ENCODE measurements at regions not wholly inside any gene's neighbourhood (a gene's known extent, or its start where the extent isn't known, plus 50 kb on each side); places are given as distances from the start of the nearest gene placed in this dataset.

- Histone ChIP-seq H3K36me3 (ENCODE audit: control insufficient read depth in 2 of 2, insufficient read depth in 1 of 2, low read length in 2 of 2) (no peaks in the 10 kb centered on the region), H3K4me3 (ENCODE audit: low read depth, low read length) (no peak overlapping the region), H3K9me3 (ENCODE audit: control insufficient read depth, insufficient read depth, low read depth, low read length) (no peaks in the 10 kb centered on the region), H3K4me1 (ENCODE audit: control insufficient read depth, insufficient read depth, low read length) (no peaks in the 10 kb centered on the region), H3K27ac (ENCODE audit: extremely low read depth, low read depth, low read length) (no peak overlapping the region)
- POLR2A ChIA-PET: no interaction called here
- CTCF ChIA-PET: no interaction called here
- TF ChIP-seq, protein P1, sequence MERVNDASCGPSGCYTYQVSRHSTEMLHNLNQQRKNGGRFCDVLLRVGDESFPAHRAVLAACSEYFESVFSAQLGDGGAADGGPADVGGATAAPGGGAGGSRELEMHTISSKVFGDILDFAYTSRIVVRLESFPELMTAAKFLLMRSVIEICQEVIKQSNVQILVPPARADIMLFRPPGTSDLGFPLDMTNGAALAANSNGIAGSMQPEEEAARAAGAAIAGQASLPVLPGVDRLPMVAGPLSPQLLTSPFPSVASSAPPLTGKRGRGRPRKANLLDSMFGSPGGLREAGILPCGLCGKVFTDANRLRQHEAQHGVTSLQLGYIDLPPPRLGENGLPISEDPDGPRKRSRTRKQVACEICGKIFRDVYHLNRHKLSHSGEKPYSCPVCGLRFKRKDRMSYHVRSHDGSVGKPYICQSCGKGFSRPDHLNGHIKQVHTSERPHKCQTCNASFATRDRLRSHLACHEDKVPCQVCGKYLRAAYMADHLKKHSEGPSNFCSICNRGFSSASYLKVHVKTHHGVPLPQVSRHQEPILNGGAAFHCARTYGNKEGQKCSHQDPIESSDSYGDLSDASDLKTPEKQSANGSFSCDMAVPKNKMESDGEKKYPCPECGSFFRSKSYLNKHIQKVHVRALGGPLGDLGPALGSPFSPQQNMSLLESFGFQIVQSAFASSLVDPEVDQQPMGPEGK (tag by site-specific recombination; IDR thresholded peaks at IDR 0.05): no peak
These were observed 280.5 kb upstream of the VLDLR start for GRCh38 chr9:2341126-2341525.

- no peaks in the 10 kb centered on the region for H3K36me3 ChIP-seq (ENCODE audit: control insufficient read depth in 2 of 2, insufficient read depth in 1 of 2, low read length in 2 of 2)
- ChIA-PET POLR2A (no interaction called here), CTCF (no interaction called here)
- H3K9me3 ChIP-seq (ENCODE audit: control insufficient read depth, insufficient read depth, low read depth, low read length): no peaks in the 10 kb centered on the region
- TF ChIP-seq ZNF155 (tag by site-specific recombination; IDR thresholded peaks at IDR 0.05): no peak
- no peak for TF ChIP-seq ZNF555 (tag by site-specific recombination; conservative IDR thresholded peaks at IDR 0.05)
- TF ChIP-seq ZSCAN16 (tag by site-specific recombination; IDR thresholded peaks at IDR 0.05): no peak
- no peak for TF ChIP-seq ZNF169 (tag by site-specific recombination; IDR thresholded peaks at IDR 0.05)
- no peak for TF ChIP-seq ZNF510 (tag by site-specific recombination; IDR thresholded peaks at IDR 0.05; ENCODE audit: insufficient replicate concordance)
- TF ChIP-seq ZNF677 (tag by site-specific recombination; IDR thresholded peaks at IDR 0.05): no peak
- no peak for TF ChIP-seq ZNF350 (tag by site-specific recombination; IDR thresholded peaks at IDR 0.05)
- no peak for TF ChIP-seq ZNF114 (tag by site-specific recombination; IDR thresholded peaks at IDR 0.05)
- TF ChIP-seq ZNF624 (tag by site-specific recombination; IDR thresholded peaks at IDR 0.05): no peak
- no peak for TF ChIP-seq ZNF76 (tag by site-specific recombination; IDR thresholded peaks at IDR 0.05; ENCODE audit: borderline replicate concordance, low read depth)
- no peak for TF ChIP-seq ZNF211 (tag by site-specific recombination; IDR thresholded peaks at IDR 0.05; ENCODE audit: low read depth)
- TF ChIP-seq, protein P2, sequence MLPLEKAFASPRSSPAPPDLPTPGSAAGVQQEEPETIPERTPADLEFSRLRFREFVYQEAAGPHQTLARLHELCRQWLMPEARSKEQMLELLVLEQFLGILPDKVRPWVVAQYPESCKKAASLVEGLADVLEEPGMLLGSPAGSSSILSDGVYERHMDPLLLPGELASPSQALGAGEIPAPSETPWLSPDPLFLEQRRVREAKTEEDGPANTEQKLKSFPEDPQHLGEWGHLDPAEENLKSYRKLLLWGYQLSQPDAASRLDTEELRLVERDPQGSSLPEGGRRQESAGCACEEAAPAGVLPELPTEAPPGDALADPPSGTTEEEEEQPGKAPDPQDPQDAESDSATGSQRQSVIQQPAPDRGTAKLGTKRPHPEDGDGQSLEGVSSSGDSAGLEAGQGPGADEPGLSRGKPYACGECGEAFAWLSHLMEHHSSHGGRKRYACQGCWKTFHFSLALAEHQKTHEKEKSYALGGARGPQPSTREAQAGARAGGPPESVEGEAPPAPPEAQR (tag by site-specific recombination; IDR thresholded peaks at IDR 0.05): no peak
- no peak for TF ChIP-seq ZNF23 (tag by site-specific recombination; IDR thresholded peaks at IDR 0.05; ENCODE audit: borderline replicate concordance)
- TF ChIP-seq ZNF311 (tag by site-specific recombination; IDR thresholded peaks at IDR 0.05; ENCODE audit: borderline replicate concordance): no peak
- no peak for TF ChIP-seq ZNF704 (tag by site-specific recombination; IDR thresholded peaks at IDR 0.05)
- TF ChIP-seq ZIC2 (tag by site-specific recombination; IDR thresholded peaks at IDR 0.05): no peak
- no peak overlapping the region for H3K27ac ChIP-seq (ENCODE audit: extremely low read depth, low read depth, low read length)
- H3K4me1 ChIP-seq (ENCODE audit: control insufficient read depth, insufficient read depth, low read length): no peaks in the 10 kb centered on the region
- no peak overlapping the region for H3K4me3 ChIP-seq (ENCODE audit: low read depth, low read length)
These were observed 279.6 kb upstream of the VLDLR start for GRCh38 chr9:2341956-2342355.

- H3K4me1 ChIP-seq (ENCODE audit: control insufficient read depth, insufficient read depth, low read length): no peaks in the 10 kb centered on the region
- H3K4me3 ChIP-seq (ENCODE audit: low read depth, low read length): no peak overlapping the region
- ChIA-PET CTCF (no interaction called here), POLR2A (no interaction called here)
- no peaks in the 10 kb centered on the region for H3K9me3 ChIP-seq (ENCODE audit: control insufficient read depth, insufficient read depth, low read depth, low read length)
- H3K27ac ChIP-seq (ENCODE audit: extremely low read depth, low read depth, low read length): no peak overlapping the region
- H3K36me3 ChIP-seq (ENCODE audit: control insufficient read depth in 2 of 2, insufficient read depth in 1 of 2, low read length in 2 of 2): no peaks in the 10 kb centered on the region
- no peak for TF ChIP-seq HOXC10 (CRISPR knock-in tag; IDR thresholded peaks at IDR 0.05)
- TF ChIP-seq ZNF561 (tag by site-specific recombination; IDR thresholded peaks at IDR 0.05; ENCODE audit: borderline replicate concordance): no peak
- no peak for TF ChIP-seq ZNF24 (tag by site-specific recombination; IDR thresholded peaks at IDR 0.05)
- no peak for TF ChIP-seq ZNF623 (tag by site-specific recombination; IDR thresholded peaks at IDR 0.05)
- TF ChIP-seq ZBTB21 (tag by site-specific recombination; IDR thresholded peaks at IDR 0.05): no peak
- TF ChIP-seq GLI2 (tag by site-specific recombination; IDR thresholded peaks at IDR 0.05; ENCODE audit: borderline replicate concordance, low read depth): no peak
- TF ChIP-seq SP3 (tag by site-specific recombination; IDR thresholded peaks at IDR 0.05): no peak
- no peak for TF ChIP-seq ZNF580 (tag by site-specific recombination; IDR thresholded peaks at IDR 0.05)
- TF ChIP-seq ZNF660 (tag by site-specific recombination; IDR thresholded peaks at IDR 0.05): no peak
- TF ChIP-seq RBAK (tag by site-specific recombination; IDR thresholded peaks at IDR 0.05): no peak
- TF ChIP-seq ZXDB (tag by site-specific recombination; IDR thresholded peaks at IDR 0.05): no peak
- TF ChIP-seq ZNF175 (tag by site-specific recombination; IDR thresholded peaks at IDR 0.05): no peak
- no peak for TF ChIP-seq MZF1 (tag by site-specific recombination; IDR thresholded peaks at IDR 0.05; ENCODE audit: borderline replicate concordance)
- TF ChIP-seq ZNF335 (tag by site-specific recombination; conservative IDR thresholded peaks at IDR 0.05): no peak
These were observed 277.8 kb upstream of the VLDLR start for GRCh38 chr9:2343756-2344155.
